ENCODE measurements at regions not wholly inside any gene's neighbourhood (a gene's known extent, or its start where the extent isn't known, plus 50 kb on each side); places are given as distances from the start of the nearest gene placed in this dataset.

GRCh38 chr2:106314444-106314843, 120.3 kb upstream of the UXS1 start (continued):
- TF ChIP-seq POU5F1 (IDR thresholded peaks at IDR 0.05; ENCODE audit: low read depth, low read length) (no peak), NANOG (IDR thresholded peaks at IDR 0.05; ENCODE audit: insufficient read depth, low read depth, low read length, poor library complexity, severe bottlenecking) (no peak), CTCF (IDR thresholded peaks at IDR 0.05; ENCODE audit: control extremely low read depth in 1 of 3, insufficient read depth in 1 of 3, low read depth in 1 of 3, low read length in 3 of 3) (no peak)
- TF ChIP-seq, protein P1, sequence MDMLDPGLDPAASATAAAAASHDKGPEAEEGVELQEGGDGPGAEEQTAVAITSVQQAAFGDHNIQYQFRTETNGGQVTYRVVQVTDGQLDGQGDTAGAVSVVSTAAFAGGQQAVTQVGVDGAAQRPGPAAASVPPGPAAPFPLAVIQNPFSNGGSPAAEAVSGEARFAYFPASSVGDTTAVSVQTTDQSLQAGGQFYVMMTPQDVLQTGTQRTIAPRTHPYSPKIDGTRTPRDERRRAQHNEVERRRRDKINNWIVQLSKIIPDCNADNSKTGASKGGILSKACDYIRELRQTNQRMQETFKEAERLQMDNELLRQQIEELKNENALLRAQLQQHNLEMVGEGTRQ (IDR thresholded peaks at IDR 0.05; ENCODE audit: low read length) = no peak
- TF ChIP-seq, protein P2, sequence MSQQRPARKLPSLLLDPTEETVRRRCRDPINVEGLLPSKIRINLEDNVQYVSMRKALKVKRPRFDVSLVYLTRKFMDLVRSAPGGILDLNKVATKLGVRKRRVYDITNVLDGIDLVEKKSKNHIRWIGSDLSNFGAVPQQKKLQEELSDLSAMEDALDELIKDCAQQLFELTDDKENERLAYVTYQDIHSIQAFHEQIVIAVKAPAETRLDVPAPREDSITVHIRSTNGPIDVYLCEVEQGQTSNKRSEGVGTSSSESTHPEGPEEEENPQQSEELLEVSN (IDR thresholded peaks at IDR 0.05) = no peak
